H1 (cell line): ENCODE measurements at regions not wholly inside any gene's neighbourhood (a gene's known extent, or its start where the extent isn't known, plus 50 kb on each side); places are given as distances from the start of the nearest gene placed in this dataset.

Experiments used
- CHD7 ChIP-seq: fragments of 300-600 bp; sonication (generic); IDR thresholded peaks from 2 replicates; pipeline ENCODE4 v1.7.1; 2012; ENCODE audit warnings: low read length, moderate library complexity, mild to moderate bottlenecking, inconsistent platforms; ENCODE audit not compliant: insufficient replicate concordance
- E2F6 ChIP-seq: IDR thresholded peaks from 2 replicates; pipeline ENCODE4 v1.6.1; 2012; ENCODE audit warnings: inconsistent platforms
- EGR1 ChIP-seq: IDR thresholded peaks from 2 replicates; pipeline ENCODE4 v1.6.1; 2011; ENCODE audit warnings: low read depth, low read length, borderline replicate concordance
- FOSL1 ChIP-seq: IDR thresholded peaks from 2 replicates; pipeline ENCODE4 v1.6.1; 2011; ENCODE audit warnings: mild to moderate bottlenecking, low read depth, low read length, moderate library complexity; ENCODE audit not compliant: insufficient read depth
- NRF1 ChIP-seq: IDR thresholded peaks from 2 replicates; pipeline ENCODE4 v1.6.1; 2011; ENCODE audit warnings: mild to moderate bottlenecking, low read depth, low read length, improper control_type of control experiment
- PHF8 ChIP-seq: fragments of 200-600 bp; sonication (generic); conservative IDR thresholded peaks from 2 replicates; pipeline ENCODE4 v1.7.1; 2012; ENCODE audit warnings: low read depth, mild to moderate bottlenecking, inconsistent platforms, low read length, moderate library complexity
- RBBP5 ChIP-seq: IDR thresholded peaks from 2 replicates; pipeline ENCODE4 v1.7.1; 2012; ENCODE audit warnings: low read depth, mild to moderate bottlenecking, inconsistent platforms, low read length, moderate library complexity, borderline replicate concordance
- RNF2 ChIP-seq: fragments of 200-900, 300-1000 bp; sonication (generic); IDR thresholded peaks from 2 replicates; pipeline ENCODE4 v1.7.1; 2016; ENCODE audit warnings: borderline replicate concordance, low read depth, mild to moderate bottlenecking, antibody characterized with exemption, low read length; ENCODE audit not compliant: poor library complexity, severe bottlenecking; ENCODE audit errors: missing control alignments
- SRF ChIP-seq: IDR thresholded peaks from 2 replicates; pipeline ENCODE4 v1.6.1; 2011; ENCODE audit warnings: mild to moderate bottlenecking, low read depth, low read length, moderate library complexity
- TAF7 ChIP-seq: optimal IDR thresholded peaks from 2 replicates; pipeline ENCODE3; 2011; ENCODE audit warnings: low read depth, mild to moderate bottlenecking, inconsistent platforms, low read length, moderate library complexity, borderline replicate concordance

- TF ChIP-seq CHD7 (no peak), TAF7 (no peak), RBBP5 (no peak), NRF1 (no peak), RNF2 (no peak), PHF8 (no peak), SRF (no peak), E2F6 (no peak), EGR1 (no peak), FOSL1 (no peak)
Observed at GRCh38 chr16:79981814-79982213, 381.3 kb upstream of the MAF start (continued).
